Thymus (tissue), 11 donors: ENCODE measurements at regions not wholly inside any gene's neighbourhood (a gene's known extent, or its start where the extent isn't known, plus 50 kb on each side); places are given as distances from the start of the nearest gene placed in this dataset.

Source experiments
- DNase-seq, 9 donors: peaks; one replicate each; pipeline ENCODE4 v3.0.0-alpha.2; 2013; ENCODE audit warnings: low spot score in 9 of 9, low read depth in 6 of 9, missing footprints in 1 of 9
- H3K27ac ChIP-seq, 2 donors: one replicate each; pipeline ENCODE4 v1.5.1; 2013; ENCODE audit warnings: control low read depth in 1 of 2, low read depth in 1 of 2, low read length in 1 of 2, mild to moderate bottlenecking in 1 of 2, moderate library complexity in 1 of 2
- H3K27me3 ChIP-seq, 2 donors: one replicate each; pipeline ENCODE4 v1.5.1; 2013; ENCODE audit warnings: low read length in 1 of 2; ENCODE audit not compliant: control insufficient read depth in 2 of 2, insufficient read depth in 1 of 2
- H3K36me3 ChIP-seq, 2 donors: one replicate each; pipeline ENCODE4 v1.5.1; 2013; ENCODE audit warnings: low read length in 1 of 2, mild to moderate bottlenecking in 1 of 2, moderate library complexity in 1 of 2; ENCODE audit not compliant: control insufficient read depth in 2 of 2, insufficient read depth in 2 of 2
- H3K4me1 ChIP-seq, 2 donors: one replicate each; pipeline ENCODE4 v1.5.1; 2013; ENCODE audit warnings: low read length in 2 of 2; ENCODE audit not compliant: control insufficient read depth in 2 of 2, insufficient read depth in 2 of 2
- H3K4me3 ChIP-seq, 2 donors: one replicate each; pipeline ENCODE4 v1.5.1; 2013; ENCODE audit warnings: low read length in 2 of 2, control low read depth in 1 of 2, mild to moderate bottlenecking in 1 of 2
- H3K9me3 ChIP-seq, 2 donors: one replicate each; pipeline ENCODE4 v1.5.1; 2013; ENCODE audit warnings: low read length in 1 of 2, mild to moderate bottlenecking in 1 of 2; ENCODE audit not compliant: control insufficient read depth in 2 of 2, insufficient read depth in 1 of 2
- WGBS: extraction: QIAGEN DNeasy Blood & Tissue Kit; methylation state at CpG from one replicate; pipeline ENCODE4 v1.1.7; 2013; 5-methylcytosine and 5-hydroxymethylcytosine counted together
- donor health status: healthy.

DNA sequence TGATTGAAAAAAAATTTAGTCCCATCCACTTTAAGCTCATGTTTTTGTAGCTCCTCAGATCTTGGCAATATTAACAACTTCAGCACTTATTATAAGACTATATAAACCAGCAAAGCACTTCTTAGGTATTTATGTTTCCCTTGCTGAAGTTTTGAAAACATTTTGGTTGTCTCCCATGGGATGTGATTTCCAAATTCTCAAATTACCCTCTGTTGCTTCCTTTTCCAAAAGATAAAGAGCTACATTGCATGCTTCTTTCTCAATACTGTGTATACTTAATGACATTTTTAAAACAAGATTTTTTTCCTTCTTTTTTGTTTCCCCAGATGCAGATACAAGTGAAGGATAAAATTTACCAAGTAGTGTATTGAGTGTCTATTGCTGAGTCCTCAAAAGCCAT is 567.1 kb downstream of the CSNK1G3 start:
- Histone ChIP-seq H3K27me3 (no peaks in the 10 kb centered on the region), H3K36me3 (no peaks in the 10 kb centered on the region), H3K9me3 (no peaks in the 10 kb centered on the region), H3K4me3 (no peak overlapping the region), H3K27ac (no peak overlapping the region), H3K4me1 (no peaks in the 10 kb centered on the region)
- no peak for DNase-seq

DNA sequence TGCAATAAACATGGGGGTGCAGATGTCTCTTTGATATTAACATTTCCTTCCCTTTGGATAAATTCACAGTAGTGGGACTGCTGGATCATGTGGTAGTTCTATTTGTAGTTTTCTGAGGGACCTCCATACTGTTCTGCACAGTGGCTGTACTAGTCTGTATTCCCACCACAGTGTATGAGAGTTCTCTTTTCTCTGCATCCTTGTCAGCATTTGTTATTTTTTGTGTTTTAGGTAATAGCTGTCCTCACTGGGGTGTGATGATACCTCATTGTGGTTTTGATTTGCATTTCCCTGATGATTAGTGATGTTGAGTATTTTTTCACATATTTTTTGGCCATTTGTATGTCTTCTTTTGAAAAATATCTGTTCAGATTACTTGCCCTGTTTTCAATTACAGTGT is 562.5 kb downstream of the CSNK1G3 start:
- H3K27me3 ChIP-seq = no peaks in the 10 kb centered on the region
- no peak for DNase-seq
- no peaks in the 10 kb centered on the region for H3K4me1 ChIP-seq
- H3K9me3 ChIP-seq = no peaks in the 10 kb centered on the region
- H3K4me3 ChIP-seq = no peak overlapping the region
- no peak overlapping the region for H3K27ac ChIP-seq
- H3K36me3 ChIP-seq = no peaks in the 10 kb centered on the region

DNA sequence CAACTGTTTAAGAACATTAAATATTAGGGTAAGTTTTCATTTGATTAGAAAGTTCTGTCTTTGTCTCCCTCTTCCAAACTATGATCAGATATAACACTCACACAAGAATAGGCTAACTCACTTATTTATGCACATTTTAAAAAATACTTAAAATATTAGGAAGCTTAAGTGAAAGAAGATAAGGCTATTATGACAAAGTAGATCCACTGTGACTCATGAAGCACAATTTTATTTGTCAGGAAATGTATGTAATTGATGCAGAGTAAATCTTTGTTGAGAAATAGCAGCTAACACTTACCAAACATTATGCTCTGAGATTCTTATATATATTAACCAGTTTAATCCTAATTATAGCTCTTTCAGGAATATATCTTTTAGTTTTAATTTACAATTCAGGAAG is 560.6 kb downstream of the CSNK1G3 start:
- Histone ChIP-seq H3K27ac (no peak overlapping the region), H3K9me3 (no peaks in the 10 kb centered on the region), H3K36me3 (no peaks in the 10 kb centered on the region), H3K4me3 (no peak overlapping the region), H3K27me3 (no peaks in the 10 kb centered on the region), H3K4me1 (no peaks in the 10 kb centered on the region)
- DNase-seq = no peak

DNA sequence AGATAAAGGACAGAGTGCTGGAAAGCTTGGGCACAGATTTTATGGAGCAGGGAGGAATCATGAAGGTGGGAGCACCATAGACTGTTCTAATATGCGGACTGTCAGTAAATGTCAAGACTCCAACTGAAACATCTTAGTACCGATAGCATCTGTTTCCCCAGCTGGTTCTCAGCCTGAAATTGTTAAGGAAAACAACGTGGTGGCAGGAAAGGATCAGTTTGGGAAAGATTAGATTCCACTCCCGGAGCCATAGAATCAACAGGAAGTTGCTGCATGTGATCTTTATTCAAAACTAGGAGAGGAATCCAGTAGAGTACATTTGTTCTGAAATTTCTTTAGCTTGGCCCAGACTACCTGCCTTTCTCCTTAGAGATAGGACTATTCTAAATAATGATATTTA is 559.1 kb downstream of the CSNK1G3 start:
- Histone ChIP-seq H3K36me3 (no peaks in the 10 kb centered on the region), H3K4me1 (no peaks in the 10 kb centered on the region), H3K4me3 (no peak overlapping the region), H3K27me3 (no peaks in the 10 kb centered on the region), H3K27ac (no peak overlapping the region), H3K9me3 (no peaks in the 10 kb centered on the region)
- no peak for DNase-seq
- WGBS = 75% methylated on average over 4 of the region's 4 CpGs

DNA sequence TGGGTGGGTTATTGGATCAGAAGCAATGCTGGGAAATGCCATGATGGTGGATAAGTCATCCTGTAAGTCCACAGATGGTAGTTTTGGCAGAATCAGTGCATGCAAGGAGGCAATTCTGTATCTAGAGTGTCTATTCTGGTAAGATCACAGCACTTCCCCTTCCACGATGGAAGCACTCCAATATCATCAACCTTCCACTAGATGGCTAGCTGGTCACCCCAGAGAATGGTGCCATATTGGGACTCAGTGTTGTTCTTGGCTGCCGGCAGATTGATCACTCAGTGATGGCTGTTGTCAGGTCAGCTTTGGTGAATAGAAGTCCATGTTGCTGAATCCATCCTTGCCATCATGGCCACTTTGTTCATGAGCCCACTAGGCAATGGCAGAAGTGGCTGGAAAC is 553.5 kb downstream of the CSNK1G3 start:
- WGBS = 95% methylated on average over 2 of the region's 2 CpGs
- Histone ChIP-seq H3K9me3 (no peaks in the 10 kb centered on the region), H3K27ac (no peak overlapping the region), H3K27me3 (no peaks in the 10 kb centered on the region), H3K4me3 (no peak overlapping the region), H3K4me1 (no peaks in the 10 kb centered on the region), H3K36me3 (no peaks in the 10 kb centered on the region)
- DNase-seq = no peak

DNA sequence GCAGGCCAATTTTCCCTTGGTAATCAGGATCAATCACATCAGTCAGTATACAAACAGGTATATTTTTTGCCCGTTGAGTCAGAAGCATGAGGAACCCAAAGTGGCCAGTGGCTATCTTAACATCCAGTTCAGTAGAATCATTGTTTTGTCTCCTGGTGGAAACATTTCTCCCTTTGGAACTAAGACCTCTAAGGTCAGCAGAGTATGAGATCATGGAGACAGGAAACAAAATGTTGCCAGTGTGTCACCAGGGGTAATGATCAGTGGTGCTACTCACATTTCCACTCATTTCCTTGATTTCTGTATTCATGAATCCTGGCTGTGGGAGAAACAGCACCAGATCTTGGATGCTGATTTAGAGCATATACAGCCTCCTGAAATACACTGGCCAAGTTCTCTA is 553.0 kb downstream of the CSNK1G3 start:
- Histone ChIP-seq H3K27me3 (no peaks in the 10 kb centered on the region), H3K36me3 (no peaks in the 10 kb centered on the region), H3K9me3 (no peaks in the 10 kb centered on the region), H3K4me1 (no peaks in the 10 kb centered on the region), H3K27ac (no peak overlapping the region), H3K4me3 (no peak overlapping the region)
- 98% methylated on average over 1 of the region's 1 CpG for WGBS
- DNase-seq = no peak

DNA sequence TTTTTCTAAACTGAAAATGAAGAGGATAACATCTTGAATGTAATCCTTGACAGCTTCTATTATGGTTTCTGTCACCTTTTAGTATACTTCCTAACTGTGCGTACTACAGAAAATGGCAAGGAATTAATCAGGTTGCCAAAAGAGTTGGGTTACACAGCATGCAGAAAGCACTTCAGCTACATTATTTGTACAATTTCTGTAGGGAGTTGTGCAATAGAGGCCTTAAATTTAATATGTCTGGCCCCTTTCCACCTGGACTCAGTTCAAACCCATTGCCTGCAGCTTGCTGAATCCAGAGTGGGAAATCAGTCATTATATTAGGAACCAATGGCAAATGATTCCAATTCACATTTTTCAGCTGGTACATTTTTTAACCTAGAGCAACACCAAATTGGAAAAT is 549.7 kb downstream of the CSNK1G3 start:
- no peak overlapping the region for H3K27ac ChIP-seq
- H3K4me3 ChIP-seq = no peak overlapping the region
- 98% methylated on average over 1 of the region's 1 CpG for WGBS
- H3K36me3 ChIP-seq = no peaks in the 10 kb centered on the region
- peak in 1 of 9 donors; percentile 31 for DNase-seq
- H3K27me3 ChIP-seq = no peaks in the 10 kb centered on the region
- peaks cover 0 to 6% of the 10 kb centered on the region in 2 donors for H3K4me1 ChIP-seq
- H3K9me3 ChIP-seq = no peaks in the 10 kb centered on the region

DNA sequence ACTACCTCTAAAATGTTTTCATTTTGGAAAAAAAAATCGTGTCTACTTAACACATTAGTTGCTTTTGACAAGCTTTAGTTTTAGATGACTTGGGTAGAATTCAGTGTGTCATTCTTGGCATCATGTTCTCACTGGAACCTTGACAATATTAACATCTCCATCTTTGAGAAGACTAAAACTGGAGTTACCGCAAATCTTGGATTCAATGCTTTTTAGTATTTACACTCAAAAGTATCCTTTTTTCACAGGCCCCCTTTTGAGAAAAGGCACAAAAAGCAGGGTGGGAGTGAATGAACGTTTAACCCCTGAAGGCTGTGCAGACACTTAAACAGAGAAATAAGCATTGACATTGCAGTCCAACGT is 549.1 kb downstream of the CSNK1G3 start:
- peaks cover 0 to 10% of the 10 kb centered on the region in 2 donors for H3K4me1 ChIP-seq
- H3K27me3 ChIP-seq = no peaks in the 10 kb centered on the region
- H3K27ac ChIP-seq = no peak overlapping the region
- H3K9me3 ChIP-seq = no peaks in the 10 kb centered on the region
- H3K36me3 ChIP-seq = no peaks in the 10 kb centered on the region
- H3K4me3 ChIP-seq = no peak overlapping the region
- no peak for DNase-seq
- 91% methylated on average over 4 of the region's 4 CpGs for WGBS

DNA sequence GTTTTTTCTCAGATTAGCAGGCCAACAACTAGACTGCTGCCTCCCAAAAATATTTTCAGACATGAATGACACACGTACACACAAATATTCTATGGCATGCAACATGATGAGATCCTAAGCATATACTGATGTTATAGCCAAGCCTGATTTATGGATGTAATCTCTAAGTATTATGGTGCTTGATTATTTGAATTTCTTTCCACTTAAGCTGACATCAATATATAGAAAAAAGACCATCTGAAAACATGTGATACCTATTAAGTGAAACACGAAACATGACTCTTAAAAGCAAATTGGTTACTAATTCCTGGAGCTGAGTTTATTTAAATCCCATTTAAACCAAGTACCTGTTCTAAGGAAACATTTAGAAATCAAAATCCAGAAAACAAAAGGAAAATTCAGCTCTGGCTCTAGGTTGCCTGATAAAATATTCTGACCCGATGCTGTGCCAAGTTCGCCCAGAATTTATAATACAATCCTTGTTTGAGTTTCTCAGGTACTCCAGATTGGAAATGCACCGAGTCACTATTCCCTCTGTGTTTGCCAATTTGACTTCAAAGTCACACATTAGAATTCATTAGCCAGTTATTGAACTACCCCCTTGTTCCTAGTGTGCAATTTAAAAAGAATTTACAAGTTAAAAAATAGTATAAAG is 548.6 kb downstream of the CSNK1G3 start:
- WGBS = 94% methylated on average over 5 of the region's 5 CpGs
- Histone ChIP-seq H3K36me3 (no peaks in the 10 kb centered on the region), H3K4me3 (no peak overlapping the region), H3K9me3 (no peaks in the 10 kb centered on the region), H3K27ac (no peak overlapping the region), H3K4me1 (peaks cover 0 to 10% of the 10 kb centered on the region in 2 donors), H3K27me3 (no peaks in the 10 kb centered on the region)
- no peak for DNase-seq

DNA sequence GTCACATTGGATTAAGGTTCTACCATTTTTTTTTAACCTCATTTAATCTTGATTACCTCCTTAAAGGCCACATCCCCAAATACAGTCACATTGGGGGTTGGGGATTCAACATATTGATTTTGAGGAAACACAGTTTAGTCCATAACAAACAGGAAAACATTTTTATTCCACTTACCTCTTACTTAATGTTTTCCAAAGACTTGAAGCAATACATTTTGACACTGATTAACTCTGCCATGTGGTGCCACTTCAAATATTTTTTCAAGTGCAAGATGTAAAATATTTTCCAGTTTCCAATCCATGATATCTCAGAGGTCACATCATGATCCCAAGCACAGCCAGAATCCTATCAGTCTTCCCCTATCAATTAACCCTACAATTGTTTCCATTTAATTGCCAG is 548.0 kb downstream of the CSNK1G3 start:
- no peak overlapping the region for H3K27ac ChIP-seq
- H3K9me3 ChIP-seq = no peaks in the 10 kb centered on the region
- H3K36me3 ChIP-seq = no peaks in the 10 kb centered on the region
- H3K4me3 ChIP-seq = no peak overlapping the region
- no peaks in the 10 kb centered on the region for H3K27me3 ChIP-seq
- peaks cover 0 to 10% of the 10 kb centered on the region in 2 donors for H3K4me1 ChIP-seq
- DNase-seq = no peak
